ENCODE measurements at regions not wholly inside any gene's neighbourhood (a gene's known extent, or its start where the extent isn't known, plus 50 kb on each side); places are given as distances from the start of the nearest gene placed in this dataset.

DNA sequence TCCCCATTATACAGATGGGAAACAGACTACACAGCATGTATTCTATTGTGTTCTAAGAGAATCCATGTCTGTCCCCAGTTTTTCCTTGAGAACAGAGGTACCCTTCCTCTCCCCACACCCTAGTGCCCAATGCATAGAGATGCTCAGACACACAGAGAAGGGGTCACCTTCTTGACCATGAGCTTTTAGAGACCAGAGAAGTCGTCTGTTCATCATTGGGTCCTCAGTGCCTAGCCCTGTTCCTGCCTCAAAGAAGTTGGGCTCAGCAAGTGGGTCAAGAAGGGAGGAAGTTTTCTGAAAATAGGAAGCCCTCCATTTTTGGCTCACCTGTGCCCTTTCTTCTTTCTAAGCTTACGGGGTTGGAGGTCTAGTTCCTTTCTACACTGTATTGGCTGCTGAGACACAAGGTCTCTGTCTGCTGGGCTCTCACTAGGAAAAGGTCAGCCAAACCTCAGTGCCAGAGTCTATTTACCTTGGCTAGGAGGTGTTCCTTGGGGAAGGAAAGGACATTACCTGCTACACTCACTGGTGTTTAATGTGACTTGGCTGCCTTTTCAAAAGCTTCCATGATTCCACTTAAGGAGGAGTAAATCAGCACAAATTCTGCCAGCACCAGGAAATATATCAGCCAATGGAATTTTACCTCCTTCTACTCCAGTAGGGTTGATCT lies 198.5 kb upstream of the PWP1 start:
- no peaks in the 10 kb centered on the region for H4K20me1 ChIP-seq (replicated peaks; ENCODE audit: control insufficient read depth, extremely low read depth, insufficient read depth, low read length)
- H3K79me2 ChIP-seq (ENCODE audit: control insufficient read depth, insufficient read depth, low read length): no peaks in the 10 kb centered on the region
- no peak for FAIRE-seq
- intact Hi-C loops (cut with micrococcal nuclease): no loop called here
- H3K27me3 ChIP-seq (ENCODE audit: control insufficient read depth in 2 of 2, insufficient read depth in 2 of 2, low read length in 2 of 2): no peaks in the 10 kb centered on the region
- H3K36me3 ChIP-seq (ENCODE audit: control insufficient read depth in 2 of 2, extremely low read depth in 1 of 2, insufficient read depth in 2 of 2, low read length in 2 of 2): no peaks in the 10 kb centered on the region
- H3K27ac ChIP-seq (ENCODE audit: insufficient read depth, low read depth, low read length): no peak overlapping the region
- H3K9ac ChIP-seq (replicated peaks; ENCODE audit: extremely low read depth, insufficient read depth, low read length): no peak overlapping the region
- no TSS peak for BruUV-seq (replicated peaks)
- POLR2A ChIA-PET: no interaction called here
- no peak overlapping the region for H2AFZ ChIP-seq (ENCODE audit: low read depth, low read length)
- no peaks in the 10 kb centered on the region for H3K4me1 ChIP-seq (ENCODE audit: control insufficient read depth, extremely low read depth, insufficient read depth, low read length)
- dilution Hi-C loops (cut with MboI; ENCODE audit: extremely low pct_ligation_motif_present, low sequenced_read_pairs): no loop called here
- no peak overlapping the region for H3K4me2 ChIP-seq (ENCODE audit: insufficient read depth, low read length)
- H3K4me3 ChIP-seq (replicated peaks in 1 of 3; ENCODE audit: insufficient read depth in 1 of 3, low read depth in 1 of 3, low read length in 3 of 3): no peak overlapping the region
- CTCF ChIA-PET: no interaction called here
- TF ChIP-seq MYC (IDR thresholded peaks at IDR 0.05; ENCODE audit: low read depth, low read length): no peak
- no peak for TF ChIP-seq POLR2AphosphoS5 (IDR thresholded peaks at IDR 0.05; ENCODE audit: insufficient read depth, low read depth, low read length)
- H3K9me1 ChIP-seq (replicated peaks; ENCODE audit: control insufficient read depth, extremely low read depth, insufficient read depth, low read length): no peaks in the 10 kb centered on the region
- no peak for DNase-seq (ENCODE audit: low read depth, low spot score)
- H3K9me3 ChIP-seq (replicated peaks; ENCODE audit: control insufficient read depth, insufficient read depth, low read length): no peaks in the 10 kb centered on the region

DNA sequence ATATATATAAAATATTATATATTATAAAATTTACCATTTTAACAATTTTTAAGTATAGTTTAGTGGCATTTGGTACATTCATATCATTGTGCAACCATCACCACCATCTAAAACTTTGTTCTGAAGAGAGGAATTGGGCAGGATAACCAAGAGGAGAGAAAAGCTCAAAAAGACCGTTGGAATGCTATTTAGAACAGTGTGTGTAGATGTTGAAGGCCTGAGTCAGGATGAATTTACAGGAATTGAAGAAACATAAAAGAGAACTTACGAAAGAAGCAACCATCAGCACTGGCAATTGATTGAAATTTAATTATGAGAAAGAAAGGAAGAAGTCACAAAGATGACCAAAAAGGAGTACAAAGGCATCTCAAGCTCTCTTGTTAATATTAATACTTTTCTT lies 196.9 kb upstream of the PWP1 start:
- Histone ChIP-seq H3K27ac (ENCODE audit: insufficient read depth, low read depth, low read length) (no peak overlapping the region), H2AFZ (ENCODE audit: low read depth, low read length) (no peak overlapping the region), H3K9me1 (replicated peaks; ENCODE audit: control insufficient read depth, extremely low read depth, insufficient read depth, low read length) (no peaks in the 10 kb centered on the region), H3K4me2 (ENCODE audit: insufficient read depth, low read length) (no peak overlapping the region), H4K20me1 (replicated peaks; ENCODE audit: control insufficient read depth, extremely low read depth, insufficient read depth, low read length) (no peaks in the 10 kb centered on the region), H3K27me3 (ENCODE audit: control insufficient read depth in 2 of 2, insufficient read depth in 2 of 2, low read length in 2 of 2) (no peaks in the 10 kb centered on the region), H3K9me3 (replicated peaks; ENCODE audit: control insufficient read depth, insufficient read depth, low read length) (no peaks in the 10 kb centered on the region), H3K9ac (replicated peaks; ENCODE audit: extremely low read depth, insufficient read depth, low read length) (no peak overlapping the region), H3K36me3 (ENCODE audit: control insufficient read depth in 2 of 2, extremely low read depth in 1 of 2, insufficient read depth in 2 of 2, low read length in 2 of 2) (no peaks in the 10 kb centered on the region), H3K4me3 (replicated peaks in 1 of 3; ENCODE audit: insufficient read depth in 1 of 3, low read depth in 1 of 3, low read length in 3 of 3) (no peak overlapping the region), H3K4me1 (ENCODE audit: control insufficient read depth, extremely low read depth, insufficient read depth, low read length) (no peaks in the 10 kb centered on the region), H3K79me2 (ENCODE audit: control insufficient read depth, insufficient read depth, low read length) (no peaks in the 10 kb centered on the region)
- no peak for TF ChIP-seq GATA2 (IDR thresholded peaks at IDR 0.05; ENCODE audit: insufficient read depth, insufficient read length, low read depth, low read length)
- DNase-seq (ENCODE audit: low read depth, low spot score) (no peak), FAIRE-seq (no peak)
- ChIA-PET POLR2A (no interaction called here), CTCF (interaction anchor here (0.9 kb wide), 1 partner anchor 20 kb away, joined by 3 read pairs; no protein-coding TSS in a partner anchor)
- dilution Hi-C loops (cut with MboI; ENCODE audit: extremely low pct_ligation_motif_present, low sequenced_read_pairs) (no loop called here), intact Hi-C loops (cut with micrococcal nuclease) (no loop called here)
- BruUV-seq (replicated peaks): no TSS peak
